ENCODE measurements at regions not wholly inside any gene's neighbourhood (a gene's known extent, or its start where the extent isn't known, plus 50 kb on each side); places are given as distances from the start of the nearest gene placed in this dataset.

- DNase-seq (no peak), ATAC-seq (replicated peaks in 1 of 4) (no peak)
- Mint-ChIP-seq H3K36me3 (no peaks in the 10 kb centered on the region), H3K4me1 (no peaks in the 10 kb centered on the region), H3K4me3 (no peak overlapping the region), H3K27ac (no peak overlapping the region), H3K27me3 (peaks cover 9 to 21% of the 10 kb centered on the region in 2 donors), H3K9me3 (no peaks in the 10 kb centered on the region)
- no peaks in the 10 kb centered on the region for H3K9me3 ChIP-seq
- H3K36me3 ChIP-seq (ENCODE audit: control insufficient read depth in 2 of 2, extremely low read depth in 1 of 2, insufficient read depth in 1 of 2, low read length in 1 of 2) = no peaks in the 10 kb centered on the region
- ChIA-PET CTCF (no interaction called here), POLR2A (no interaction called here)
- WGBS (ENCODE audit: insufficient coverage) = 72% methylated on average over 6 of the region's 8 CpGs
- H3K27me3 ChIP-seq (replicated peaks in 1 of 2; ENCODE audit: control insufficient read depth in 2 of 2, extremely low read depth in 1 of 2, insufficient read depth in 2 of 2, low read length in 1 of 2) = peaks cover 0 to 14% of the 10 kb centered on the region in 2 experiments
- no peak overlapping the region for H3K4me3 ChIP-seq (ENCODE audit: control insufficient read depth in 1 of 2, extremely low read depth in 1 of 2, low read length in 1 of 2)
- no peak overlapping the region for H3K27ac ChIP-seq (ENCODE audit: low read length)
- no peaks in the 10 kb centered on the region for H3K4me1 ChIP-seq (ENCODE audit: control insufficient read depth in 1 of 2, extremely low read depth in 1 of 2, insufficient read depth in 2 of 2, low read length in 2 of 2)
Measured at GRCh38 chr10:78507510-78508160, 474.0 kb downstream of the RPS24 start.

DNA sequence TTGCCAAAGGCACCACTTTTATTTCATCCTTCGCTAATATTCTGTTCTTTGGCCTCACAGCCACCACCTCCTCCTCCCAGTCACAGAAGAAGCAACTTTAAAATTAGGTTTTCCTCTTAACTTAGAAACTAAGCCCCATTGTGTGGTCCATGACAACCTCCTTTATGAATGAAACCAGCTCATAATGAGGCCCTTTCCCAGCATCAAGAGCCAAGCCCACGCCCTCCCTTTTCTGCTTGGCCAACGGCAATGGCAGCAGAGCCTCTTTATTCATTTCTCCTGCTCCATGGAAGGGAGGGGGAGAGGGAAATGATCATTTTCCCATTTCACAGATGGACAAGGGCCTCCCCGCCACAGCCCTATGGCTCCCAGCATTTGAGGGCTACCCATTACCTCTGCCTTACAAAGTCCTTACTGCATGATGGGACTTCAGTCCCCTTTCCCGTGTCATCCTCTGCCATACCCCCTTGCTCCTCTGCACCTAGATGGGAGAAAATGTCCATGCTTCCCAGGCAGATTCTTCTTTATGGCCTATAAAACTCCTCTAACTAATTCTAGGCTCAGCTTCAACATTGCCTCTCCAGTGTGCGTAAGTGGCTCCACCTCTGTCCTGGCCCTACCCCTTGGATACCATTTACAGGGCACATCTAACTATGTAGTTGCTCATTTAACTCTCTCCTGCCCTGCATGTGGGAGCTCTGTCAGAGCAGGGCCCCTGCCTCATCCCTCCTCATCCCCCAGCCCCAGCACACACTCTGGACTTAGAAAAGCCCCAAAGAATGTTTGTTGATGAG, 475.5 kb downstream of the RPS24 start:
- H3K4me3 ChIP-seq (ENCODE audit: control insufficient read depth in 1 of 2, extremely low read depth in 1 of 2, low read length in 1 of 2) = no peak overlapping the region
- no peaks in the 10 kb centered on the region for H3K4me1 Mint-ChIP-seq
- no peaks in the 10 kb centered on the region for H3K9me3 Mint-ChIP-seq
- no peaks in the 10 kb centered on the region for H3K36me3 Mint-ChIP-seq
- H3K4me1 ChIP-seq (ENCODE audit: control insufficient read depth in 1 of 2, extremely low read depth in 1 of 2, insufficient read depth in 2 of 2, low read length in 2 of 2) = no peaks in the 10 kb centered on the region
- no peaks in the 10 kb centered on the region for H3K9me3 ChIP-seq
- no peak overlapping the region for H3K4me3 Mint-ChIP-seq
- ATAC-seq (replicated peaks in 1 of 4) (no peak), DNase-seq (no peak)
- peaks cover 0 to 13% of the 10 kb centered on the region in 2 experiments for H3K27me3 ChIP-seq (replicated peaks in 1 of 2; ENCODE audit: control insufficient read depth in 2 of 2, extremely low read depth in 1 of 2, insufficient read depth in 2 of 2, low read length in 1 of 2)
- H3K27ac ChIP-seq (ENCODE audit: low read length) = no peak overlapping the region
- ChIA-PET CTCF (no interaction called here), POLR2A (no interaction called here)
- 85% methylated on average over 3 of the region's 6 CpGs for WGBS (ENCODE audit: insufficient coverage)
- no peaks in the 10 kb centered on the region for H3K36me3 ChIP-seq (ENCODE audit: control insufficient read depth in 2 of 2, extremely low read depth in 1 of 2, insufficient read depth in 1 of 2, low read length in 1 of 2)
- H3K27me3 Mint-ChIP-seq = peaks cover 9 to 19% of the 10 kb centered on the region in 2 donors
- no peak overlapping the region for H3K27ac Mint-ChIP-seq

- Mint-ChIP-seq H3K27ac (no peak overlapping the region), H3K4me3 (no peak overlapping the region), H3K36me3 (no peaks in the 10 kb centered on the region), H3K9me3 (no peaks in the 10 kb centered on the region), H3K4me1 (no peaks in the 10 kb centered on the region), H3K27me3 (peaks cover 4 to 15% of the 10 kb centered on the region in 2 donors)
- Histone ChIP-seq H3K27me3 (replicated peaks in 1 of 2; ENCODE audit: control insufficient read depth in 2 of 2, extremely low read depth in 1 of 2, insufficient read depth in 2 of 2, low read length in 1 of 2) (peaks cover 0 to 5% of the 10 kb centered on the region in 2 experiments), H3K4me3 (ENCODE audit: control insufficient read depth in 1 of 2, extremely low read depth in 1 of 2, low read length in 1 of 2) (no peak overlapping the region), H3K36me3 (ENCODE audit: control insufficient read depth in 2 of 2, extremely low read depth in 1 of 2, insufficient read depth in 1 of 2, low read length in 1 of 2) (no peaks in the 10 kb centered on the region), H3K9me3 (no peaks in the 10 kb centered on the region), H3K4me1 (ENCODE audit: control insufficient read depth in 1 of 2, extremely low read depth in 1 of 2, insufficient read depth in 2 of 2, low read length in 2 of 2) (no peaks in the 10 kb centered on the region), H3K27ac (ENCODE audit: low read length) (no peak overlapping the region)
- POLR2A ChIA-PET = no interaction called here
- WGBS (ENCODE audit: insufficient coverage) = 100% methylated on average over 1 of the region's 12 CpGs
- CTCF ChIA-PET = no interaction called here
- ATAC-seq (replicated peaks in 1 of 4) = no peak
- DNase-seq = no peak
Measured at GRCh38 chr10:78510566-78511323, 477.1 kb downstream of the RPS24 start.

DNA sequence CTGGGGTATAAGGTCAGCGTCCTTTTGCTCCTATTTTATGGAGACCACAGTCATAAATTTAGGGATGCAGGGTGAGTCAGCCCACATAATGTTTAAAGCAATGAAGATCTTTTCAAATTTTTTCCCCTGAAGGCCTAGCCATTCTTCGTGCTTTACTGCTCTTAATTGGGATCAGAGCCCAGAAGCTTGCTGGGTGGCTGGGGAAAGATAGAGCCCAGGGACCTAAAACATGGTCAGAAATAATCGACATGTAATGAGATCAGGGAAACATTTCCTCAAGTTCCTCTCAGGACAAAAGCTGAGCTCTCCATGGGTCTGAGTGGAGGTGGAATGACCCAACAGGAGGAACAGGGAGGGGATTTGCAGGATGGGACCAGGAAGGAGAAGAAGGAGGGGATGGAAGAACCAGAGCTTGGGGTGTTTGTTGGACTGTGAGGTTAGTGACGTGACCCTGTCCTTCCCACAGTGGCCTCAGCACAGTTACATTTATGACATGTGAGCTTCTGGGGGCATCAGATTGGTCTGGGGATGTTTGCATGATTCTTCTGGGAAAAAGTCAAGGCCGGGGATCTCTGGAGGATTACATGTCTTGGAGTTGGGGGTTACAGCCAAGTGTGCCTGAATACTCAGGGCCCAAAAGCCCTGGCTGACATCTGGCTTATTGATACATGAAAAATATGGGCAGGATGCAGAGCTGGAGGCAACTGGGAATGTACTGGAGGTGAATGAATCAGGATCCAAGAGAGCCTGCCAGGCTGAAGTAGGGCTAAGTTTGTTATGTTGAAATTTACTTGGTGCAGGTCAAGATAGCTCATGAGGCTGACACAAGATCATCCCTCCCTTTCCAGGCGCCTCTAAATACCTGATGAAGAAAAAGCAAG, 477.9 kb downstream of the RPS24 start:
- Histone ChIP-seq H3K4me3 (ENCODE audit: control insufficient read depth in 1 of 2, extremely low read depth in 1 of 2, low read length in 1 of 2) (no peak overlapping the region), H3K27ac (ENCODE audit: low read length) (no peak overlapping the region), H3K36me3 (ENCODE audit: control insufficient read depth in 2 of 2, extremely low read depth in 1 of 2, insufficient read depth in 1 of 2, low read length in 1 of 2) (no peaks in the 10 kb centered on the region), H3K4me1 (ENCODE audit: control insufficient read depth in 1 of 2, extremely low read depth in 1 of 2, insufficient read depth in 2 of 2, low read length in 2 of 2) (no peaks in the 10 kb centered on the region), H3K9me3 (no peaks in the 10 kb centered on the region), H3K27me3 (replicated peaks in 1 of 2; ENCODE audit: control insufficient read depth in 2 of 2, extremely low read depth in 1 of 2, insufficient read depth in 2 of 2, low read length in 1 of 2) (peaks cover 0 to 10% of the 10 kb centered on the region in 2 experiments)
- ATAC-seq (replicated peaks in 1 of 4) (no peak), DNase-seq (no peak)
- H3K4me1 Mint-ChIP-seq = no peaks in the 10 kb centered on the region
- no peaks in the 10 kb centered on the region for H3K9me3 Mint-ChIP-seq
- H3K36me3 Mint-ChIP-seq = no peaks in the 10 kb centered on the region
- no peak overlapping the region for H3K27ac Mint-ChIP-seq
- CTCF ChIA-PET = no interaction called here
- 85% methylated on average over 4 of the region's 6 CpGs for WGBS (ENCODE audit: insufficient coverage)
- H3K4me3 Mint-ChIP-seq = no peak overlapping the region
- POLR2A ChIA-PET = no interaction called here
- peaks cover 4 to 13% of the 10 kb centered on the region in 2 donors for H3K27me3 Mint-ChIP-seq

DNA sequence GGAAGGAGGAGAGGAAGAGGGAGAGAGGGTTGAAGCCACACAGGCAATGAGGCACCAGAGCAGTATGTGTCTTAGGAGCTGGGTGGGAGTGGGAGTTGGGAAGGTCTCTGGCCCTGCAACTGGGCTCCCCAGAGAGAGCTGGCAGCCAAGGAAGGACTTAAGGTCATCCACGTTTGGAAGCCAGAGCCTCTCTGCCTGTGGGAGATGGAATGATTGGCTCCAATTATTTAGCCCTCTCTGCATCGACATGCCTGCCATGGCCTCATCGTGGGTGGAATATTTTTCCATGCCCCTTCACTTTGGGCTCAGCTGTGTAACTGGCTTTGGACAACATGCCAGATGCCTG, 478.5 kb downstream of the RPS24 start:
- 80% methylated on average over 3 of the region's 3 CpGs for WGBS (ENCODE audit: insufficient coverage)
- Histone ChIP-seq H3K36me3 (ENCODE audit: control insufficient read depth in 2 of 2, extremely low read depth in 1 of 2, insufficient read depth in 1 of 2, low read length in 1 of 2) (no peaks in the 10 kb centered on the region), H3K27ac (ENCODE audit: low read length) (no peak overlapping the region), H3K9me3 (no peaks in the 10 kb centered on the region), H3K27me3 (replicated peaks in 1 of 2; ENCODE audit: control insufficient read depth in 2 of 2, extremely low read depth in 1 of 2, insufficient read depth in 2 of 2, low read length in 1 of 2) (peaks cover 0 to 10% of the 10 kb centered on the region in 2 experiments), H3K4me1 (ENCODE audit: control insufficient read depth in 1 of 2, extremely low read depth in 1 of 2, insufficient read depth in 2 of 2, low read length in 2 of 2) (no peaks in the 10 kb centered on the region), H3K4me3 (ENCODE audit: control insufficient read depth in 1 of 2, extremely low read depth in 1 of 2, low read length in 1 of 2) (no peak overlapping the region)
- DNase-seq (no peak), ATAC-seq (replicated peaks in 1 of 4) (no peak)
- Mint-ChIP-seq H3K27ac (no peak overlapping the region), H3K4me1 (no peaks in the 10 kb centered on the region), H3K36me3 (no peaks in the 10 kb centered on the region), H3K4me3 (no peak overlapping the region), H3K27me3 (peaks cover 7 to 13% of the 10 kb centered on the region in 2 donors), H3K9me3 (no peaks in the 10 kb centered on the region)
- ChIA-PET POLR2A (no interaction called here), CTCF (no interaction called here)

GRCh38 chr10:78513330-78513729, 479.7 kb downstream of the RPS24 start:
- Mint-ChIP-seq H3K4me3 (no peak overlapping the region), H3K4me1 (no peaks in the 10 kb centered on the region), H3K9me3 (no peaks in the 10 kb centered on the region), H3K27me3 (peaks cover 7 to 17% of the 10 kb centered on the region in 2 donors), H3K36me3 (no peaks in the 10 kb centered on the region), H3K27ac (no peak overlapping the region)
- ChIA-PET POLR2A (no interaction called here), CTCF (interaction anchor here in 1 of 2 donors (0.6 kb wide), 1 partner anchor 717 kb away, joined by 3 read pairs; no protein-coding TSS in a partner anchor)
- Histone ChIP-seq H3K4me1 (ENCODE audit: control insufficient read depth in 1 of 2, extremely low read depth in 1 of 2, insufficient read depth in 2 of 2, low read length in 2 of 2) (no peaks in the 10 kb centered on the region), H3K9me3 (no peaks in the 10 kb centered on the region), H3K27me3 (replicated peaks in 1 of 2; ENCODE audit: control insufficient read depth in 2 of 2, extremely low read depth in 1 of 2, insufficient read depth in 2 of 2, low read length in 1 of 2) (peaks cover 0 to 8% of the 10 kb centered on the region in 2 experiments), H3K27ac (ENCODE audit: low read length) (no peak overlapping the region), H3K4me3 (ENCODE audit: control insufficient read depth in 1 of 2, extremely low read depth in 1 of 2, low read length in 1 of 2) (no peak overlapping the region), H3K36me3 (ENCODE audit: control insufficient read depth in 2 of 2, extremely low read depth in 1 of 2, insufficient read depth in 1 of 2, low read length in 1 of 2) (no peaks in the 10 kb centered on the region)
- 52% methylated on average over 2 of the region's 2 CpGs for WGBS (ENCODE audit: insufficient coverage)
- DNase-seq = no peak
- ATAC-seq (replicated peaks in 1 of 4) = no peak

Data from T-cell (primary cell).